A549 (cell line): ENCODE measurements at regions not wholly inside any gene's neighbourhood (a gene's known extent, or its start where the extent isn't known, plus 50 kb on each side); places are given as distances from the start of the nearest gene placed in this dataset.

Experiments
- CEBPB ChIP-seq, 2 experiments: fragments of >200 bp in 1 of 2; sonication (Bioruptor Twin) in 1 of 2; formaldehyde crosslinking in 1 of 2; IDR thresholded peaks; 2 replicates each; pipeline ENCODE4 v1.6.1; 2012 to 2016
- CTCF ChIP-seq: fragments of >200 bp; sonication (Bioruptor Twin); formaldehyde crosslinking; IDR thresholded peaks from 3 replicates; pipeline ENCODE4 v1.5.1; 2016
- EP300 ChIP-seq, 2 experiments: fragments of >200 bp; sonication (Bioruptor Twin); formaldehyde crosslinking; IDR thresholded peaks; 2 replicates in 1 of 2; 3 replicates in 1 of 2; pipeline ENCODE4 v1.6.1; 2016 to 2017
- TF ChIP-seq, protein P1 (sequence below): fragments of 450-650 bp; IDR thresholded peaks from 2 replicates; pipeline ENCODE4 v1.6.1; 2014; ENCODE audit warnings: antibody characterized with exemption

DNA sequence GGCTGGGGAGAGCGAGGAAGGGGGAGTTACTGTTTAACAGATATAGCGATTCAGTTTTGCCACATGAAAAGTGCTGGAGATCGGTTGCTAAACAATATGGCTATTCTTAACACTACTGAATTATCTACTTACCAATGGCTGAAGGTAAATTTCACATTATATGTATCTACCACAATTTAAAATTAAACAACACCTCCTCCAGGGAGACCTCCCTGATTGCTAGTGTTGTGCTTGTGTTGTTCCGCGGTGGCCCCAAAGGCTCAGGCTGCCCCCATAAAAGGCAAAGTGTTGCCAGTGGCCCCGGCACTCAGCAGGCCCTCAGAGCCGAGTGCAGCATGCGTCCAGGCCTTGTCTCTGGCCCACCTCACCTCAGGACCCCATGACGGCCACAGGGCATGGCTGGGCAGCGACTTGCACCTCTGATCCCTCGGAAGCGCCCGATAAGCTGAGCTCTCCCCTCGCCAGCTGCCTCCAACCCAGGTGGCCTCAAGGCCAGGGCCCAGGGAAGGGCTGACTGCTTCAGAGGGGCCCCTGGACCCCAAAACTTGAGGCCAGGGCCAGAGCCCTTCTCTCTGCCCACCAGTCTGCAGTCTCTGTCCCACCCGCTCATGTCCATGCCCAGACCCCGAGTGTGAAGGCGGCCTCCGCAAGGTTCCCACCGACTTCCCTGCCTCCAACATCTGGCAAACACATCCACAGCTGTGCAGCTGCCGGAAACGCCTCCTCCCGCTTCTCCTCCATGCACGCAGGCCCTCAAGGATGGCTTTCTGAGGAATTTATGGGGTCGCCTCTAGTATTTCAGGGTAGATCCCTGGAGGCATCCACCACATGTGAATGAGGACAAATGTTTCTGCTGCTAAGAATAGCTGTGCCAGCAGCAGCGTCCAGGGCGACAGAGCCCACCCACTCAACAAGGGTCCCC lies 60.0 kb downstream of the NCOR2 start:
- TF ChIP-seq, protein P1, sequence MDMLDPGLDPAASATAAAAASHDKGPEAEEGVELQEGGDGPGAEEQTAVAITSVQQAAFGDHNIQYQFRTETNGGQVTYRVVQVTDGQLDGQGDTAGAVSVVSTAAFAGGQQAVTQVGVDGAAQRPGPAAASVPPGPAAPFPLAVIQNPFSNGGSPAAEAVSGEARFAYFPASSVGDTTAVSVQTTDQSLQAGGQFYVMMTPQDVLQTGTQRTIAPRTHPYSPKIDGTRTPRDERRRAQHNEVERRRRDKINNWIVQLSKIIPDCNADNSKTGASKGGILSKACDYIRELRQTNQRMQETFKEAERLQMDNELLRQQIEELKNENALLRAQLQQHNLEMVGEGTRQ: no peak
- no peak for TF ChIP-seq CEBPB (IDR thresholded peaks at IDR 0.05)
- TF ChIP-seq CTCF: no peak
- TF ChIP-seq EP300 (IDR thresholded peaks at IDR 0.05): no peak
